GM06990 (cell line): ENCODE measurements at regions not wholly inside any gene's neighbourhood (a gene's known extent, or its start where the extent isn't known, plus 50 kb on each side); places are given as distances from the start of the nearest gene placed in this dataset.

ENCODE experiments used
- DNase-seq: peaks from one replicate; pipeline ENCODE4 v3.0.0-alpha.2; 2011; ENCODE audit not compliant: insufficient read length; ENCODE audit errors: extremely low read depth
- H3K27me3 ChIP-seq: replicated peaks from 2 replicates; pipeline ENCODE4 v1.6.0; 2011; ENCODE audit warnings: low read length; ENCODE audit not compliant: control insufficient read depth, insufficient read depth
- H3K36me3 ChIP-seq: 2 replicates; pipeline ENCODE4 v1.5.1; 2011; ENCODE audit warnings: low read length; ENCODE audit not compliant: control insufficient read depth, insufficient read depth
- H3K4me3 ChIP-seq: replicated peaks from 2 replicates; pipeline ENCODE4 v1.5.1; 2011; ENCODE audit warnings: low read depth, mild to moderate bottlenecking, control low read depth, low read length
- CTCF ChIP-seq: IDR thresholded peaks from 2 replicates; pipeline ENCODE4 v1.5.1; 2011; ENCODE audit warnings: low read length, control low read depth, mild to moderate bottlenecking, inconsistent platforms; ENCODE audit not compliant: insufficient read depth, poor library complexity, severe bottlenecking

- no peak overlapping the region for H3K4me3 ChIP-seq
- H3K27me3 ChIP-seq, result no peaks in the 10 kb centered on the region
- no peak for DNase-seq
- no peak for TF ChIP-seq CTCF
- no peaks in the 10 kb centered on the region for H3K36me3 ChIP-seq
Observed at GRCh38 chr5:60386436-60387050, 313.4 kb downstream of the DEPDC1B start.

GRCh38 chr5:60382716-60383115 is 317.2 kb downstream of the DEPDC1B start:
- Histone ChIP-seq H3K36me3 (no peaks in the 10 kb centered on the region), H3K27me3 (no peaks in the 10 kb centered on the region), H3K4me3 (no peak overlapping the region)
- peak; percentile 43 for TF ChIP-seq CTCF
- DNase-seq, result no peak

- Histone ChIP-seq H3K27me3 (no peaks in the 10 kb centered on the region), H3K4me3 (no peak overlapping the region), H3K36me3 (no peaks in the 10 kb centered on the region)
- TF ChIP-seq CTCF, result no peak
- peak; percentile 36 for DNase-seq
Observed at GRCh38 chr5:60379907-60380306, 320.1 kb downstream of the DEPDC1B start.

GRCh38 chr5:60377826-60378225 is 322.1 kb downstream of the DEPDC1B start:
- no peak for TF ChIP-seq CTCF
- Histone ChIP-seq H3K27me3 (no peaks in the 10 kb centered on the region), H3K36me3 (no peaks in the 10 kb centered on the region), H3K4me3 (no peak overlapping the region)
- DNase-seq, result no peak

- H3K4me3 ChIP-seq, result no peak overlapping the region
- DNase-seq, result no peak
- no peak for TF ChIP-seq CTCF
- H3K27me3 ChIP-seq, result no peaks in the 10 kb centered on the region
- no peaks in the 10 kb centered on the region for H3K36me3 ChIP-seq
Observed at GRCh38 chr5:60376860-60377259, 323.1 kb downstream of the DEPDC1B start.

GRCh38 chr5:60374409-60374808 is 325.6 kb downstream of the DEPDC1B start:
- Histone ChIP-seq H3K36me3 (no peaks in the 10 kb centered on the region), H3K27me3 (no peaks in the 10 kb centered on the region), H3K4me3 (no peak overlapping the region)
- no peak for TF ChIP-seq CTCF
- DNase-seq, result no peak
